HG03520 (cell line): ENCODE measurements at regions not wholly inside any gene's neighbourhood (a gene's known extent, or its start where the extent isn't known, plus 50 kb on each side); places are given as distances from the start of the nearest gene placed in this dataset.
"Not testable (repeated sequence)": the region's sequence is repeated elsewhere in the genome, so short reads cannot be mapped to it uniquely, and the experiment has no call there.

Source experiments
- ATAC-seq: cut with Tn5 transposase; IDR thresholded peaks from one replicate; pipeline ENCODE4 v1.9.1; 2021; ENCODE audit warnings: mild to moderate bottlenecking, moderate library complexity; ENCODE audit not compliant: unreplicated experiment

DNA sequence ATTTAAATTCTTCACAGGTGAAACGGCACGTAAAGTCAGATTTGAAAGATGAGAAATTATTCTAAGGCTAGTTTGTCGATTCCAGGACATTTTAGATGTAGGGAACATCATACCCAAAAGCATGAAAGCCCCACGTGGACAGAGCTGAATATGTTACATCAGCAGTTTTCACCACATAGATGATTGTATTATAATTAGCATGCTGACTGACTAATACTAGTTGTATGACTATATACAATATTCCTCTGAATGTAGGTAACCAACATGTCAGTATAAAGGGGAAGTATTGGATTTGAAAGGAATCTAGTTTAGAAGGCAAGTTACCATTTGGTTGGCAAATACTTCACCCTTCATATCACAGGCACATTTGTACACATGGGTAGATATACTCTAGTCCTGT is 304.6 kb downstream of the UBE2NL start:
- not testable (repeated sequence) for ATAC-seq

- not testable (repeated sequence) for ATAC-seq
Observed at GRCh38 chrX:144197057-144197456, 313.2 kb downstream of the UBE2NL start.

DNA sequence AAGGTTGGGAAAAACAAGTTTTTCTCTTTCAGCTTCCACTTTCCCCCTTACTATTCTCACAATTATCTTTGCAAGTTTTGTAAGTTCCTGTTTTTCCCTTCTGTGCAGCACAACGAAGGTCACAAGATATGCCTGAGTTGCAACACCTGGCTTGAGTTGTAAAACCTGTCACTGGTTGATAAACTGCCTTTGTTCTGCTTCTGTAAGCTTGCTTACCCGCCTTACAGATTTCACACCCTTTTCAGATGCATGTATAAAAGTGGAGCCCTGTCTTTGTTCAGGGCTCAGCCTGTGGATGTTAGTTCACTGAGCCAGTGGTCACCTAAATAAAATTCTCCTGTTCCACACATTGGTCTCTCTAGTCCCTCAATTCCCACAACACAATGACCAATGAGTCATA is 318.9 kb downstream of the UBE2NL start:
- not testable (repeated sequence) for ATAC-seq

GRCh38 chrX:144208360-144209024 is 324.6 kb downstream of the UBE2NL start:
- ATAC-seq: not testable (repeated sequence)

DNA sequence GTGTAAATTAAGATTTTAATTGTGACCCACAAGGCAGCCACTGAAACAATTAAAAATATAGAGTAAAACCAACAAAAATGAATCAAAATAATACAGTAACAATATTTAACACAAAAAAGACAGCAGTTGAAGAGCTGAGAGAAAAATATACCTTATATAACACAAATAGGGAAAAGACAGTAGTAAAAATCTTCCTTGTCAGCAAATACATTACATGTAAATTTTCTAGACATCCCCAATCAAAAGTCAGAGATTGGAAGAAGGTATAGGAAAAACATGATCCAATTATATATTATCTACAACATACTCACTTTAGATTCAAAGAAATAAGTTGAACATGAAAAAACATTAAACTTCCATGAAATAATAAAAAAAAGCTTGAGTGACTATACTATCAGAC is 330.8 kb downstream of the UBE2NL start:
- ATAC-seq: no peak

- no peak for ATAC-seq
Observed at GRCh38 chrX:144219035-144219434, 335.2 kb downstream of the UBE2NL start.

DNA sequence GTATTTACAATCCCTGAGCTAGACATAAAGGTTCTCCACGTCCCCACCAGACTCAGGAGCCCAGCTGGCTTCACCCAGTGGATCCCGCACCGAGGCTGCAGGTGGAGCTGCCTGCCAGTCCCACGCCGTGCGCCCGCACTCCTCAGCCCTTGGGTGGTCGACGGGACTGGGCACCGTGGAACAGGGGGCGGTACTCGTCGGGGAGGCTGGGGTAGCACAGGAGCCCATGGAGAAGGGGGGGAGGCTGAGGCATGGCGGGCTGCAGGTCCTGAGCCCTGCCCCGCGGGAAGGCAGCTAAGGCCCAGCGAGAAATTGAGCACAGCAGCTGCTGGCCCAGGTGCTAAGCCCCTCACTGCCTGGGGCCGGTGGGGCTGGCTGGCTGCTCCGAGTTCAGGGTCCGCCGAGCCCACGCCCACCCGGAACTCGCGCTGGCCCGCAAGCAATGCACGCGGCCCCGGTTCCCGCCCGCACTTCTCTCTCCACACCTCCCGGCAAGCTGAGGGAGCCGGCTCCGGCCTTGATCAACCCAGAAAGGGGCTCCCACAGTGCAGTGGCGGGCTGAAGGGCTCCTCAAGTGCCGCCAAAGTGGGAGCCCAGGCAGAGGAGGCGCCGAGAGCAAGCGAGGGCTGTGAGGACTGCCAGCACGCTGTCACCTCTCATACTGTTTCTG is 347.4 kb downstream of the UBE2NL start:
- ATAC-seq: not testable (repeated sequence)

GRCh38 chrX:144253356-144253755 is 369.5 kb downstream of the UBE2NL start:
- no peak for ATAC-seq

DNA sequence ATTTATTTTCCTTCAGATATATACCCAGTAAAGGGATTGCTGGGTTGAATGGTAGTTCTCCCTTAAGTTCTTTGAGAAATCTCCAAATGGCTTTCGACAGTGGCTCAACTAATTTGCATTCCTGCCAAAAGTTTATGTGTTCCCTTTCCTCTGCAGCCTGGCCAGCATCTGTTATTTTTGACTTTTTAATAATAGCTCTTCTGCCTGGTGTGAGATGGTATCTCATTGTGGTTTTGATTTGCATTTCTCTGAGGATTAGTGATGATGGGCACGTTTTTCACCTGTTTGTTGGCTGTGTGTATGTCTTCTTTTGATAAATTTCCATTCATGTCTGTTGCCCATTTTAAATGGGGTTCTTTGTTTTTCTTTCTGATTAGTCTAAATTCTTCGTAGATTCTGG is 375.2 kb downstream of the UBE2NL start:
- no peak for ATAC-seq

DNA sequence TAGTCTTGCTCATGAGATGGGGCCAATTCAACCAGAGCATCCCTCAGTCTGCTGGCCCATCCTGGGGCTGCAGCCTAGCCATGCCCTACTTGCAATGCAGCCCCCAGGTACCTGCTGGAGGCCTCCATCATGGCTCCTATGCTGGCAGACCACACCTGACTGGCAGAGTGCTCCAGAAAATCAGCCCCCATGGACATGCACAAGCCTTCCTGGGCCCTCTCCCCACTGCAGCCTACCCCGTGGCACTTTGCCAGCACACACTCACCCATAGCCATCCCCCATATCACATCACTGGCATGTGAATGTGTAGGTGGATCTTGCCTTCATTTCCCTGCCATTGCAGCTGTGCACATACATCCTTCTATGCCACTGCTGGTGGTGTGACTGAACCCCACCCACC is 381.8 kb downstream of the UBE2NL start:
- no peak for ATAC-seq

GRCh38 chrX:144275367-144275766 is 391.5 kb downstream of the UBE2NL start:
- no peak for ATAC-seq

GRCh38 chrX:144275843-144276242 is 392.0 kb downstream of the UBE2NL start:
- ATAC-seq: no peak

DNA sequence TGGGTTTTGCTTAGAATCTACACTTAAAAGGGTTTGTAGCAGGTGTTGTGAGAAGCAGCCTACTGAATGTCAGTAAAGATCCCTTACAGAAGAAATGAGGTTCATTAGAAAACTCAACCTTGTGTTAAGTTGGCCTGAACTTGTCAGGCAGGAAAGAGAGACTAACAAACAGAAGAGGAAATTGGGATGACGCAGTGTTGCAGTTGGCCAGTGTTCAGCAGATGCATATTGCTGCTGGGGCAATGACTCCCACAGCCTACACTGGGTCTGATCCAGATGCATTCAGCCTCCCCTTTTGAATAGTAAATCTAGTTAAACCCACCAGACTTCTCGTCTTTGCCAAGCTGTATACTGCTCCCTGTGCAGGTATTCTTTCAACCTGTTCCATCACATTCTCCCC is 409.4 kb downstream of the UBE2NL start:
- ATAC-seq: no peak

DNA sequence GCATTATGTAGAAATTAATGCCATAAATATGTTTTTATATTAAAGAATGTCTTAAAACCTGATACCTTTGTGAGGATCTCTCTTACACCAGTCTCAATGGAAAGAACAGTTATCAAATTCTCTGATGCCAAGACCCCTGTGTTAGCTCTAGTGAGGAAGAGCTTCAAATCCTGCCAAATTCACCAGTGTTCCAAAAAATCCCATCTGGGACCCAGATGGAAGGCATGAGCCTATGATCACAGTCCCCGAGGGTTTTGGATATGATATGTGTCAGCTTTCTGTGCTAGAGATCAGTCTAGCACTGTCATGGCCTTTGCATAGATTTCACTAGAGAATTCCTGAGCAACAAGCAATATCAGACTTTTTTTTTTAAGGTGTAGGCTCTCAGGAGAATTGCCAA is 412.1 kb downstream of the UBE2NL start:
- no peak for ATAC-seq

DNA sequence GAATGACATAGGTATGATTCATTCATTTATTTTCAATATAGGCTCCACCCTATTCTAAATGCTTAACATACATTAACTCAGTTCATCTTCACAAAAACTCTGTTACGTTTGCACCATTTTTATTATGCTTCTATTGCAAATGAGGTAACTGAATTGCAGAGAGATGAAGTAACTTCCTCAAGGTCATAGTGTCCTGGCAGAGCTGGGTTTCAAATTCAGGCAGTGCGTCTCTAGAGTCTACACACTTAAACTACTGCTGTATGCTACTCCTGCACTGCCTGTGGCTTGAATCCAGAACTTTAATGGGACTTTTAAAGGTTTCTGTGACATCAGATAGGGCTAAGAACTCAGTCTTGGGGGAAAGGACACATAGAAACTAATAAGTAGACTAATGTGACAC is 413.4 kb downstream of the UBE2NL start:
- no peak for ATAC-seq

GRCh38 chrX:144327495-144327894 is 443.6 kb downstream of the UBE2NL start:
- no peak for ATAC-seq

- ATAC-seq: no peak
Observed at GRCh38 chrX:144333429-144333828, 449.6 kb downstream of the UBE2NL start.

- ATAC-seq: no peak
Observed at GRCh38 chrX:144334577-144334976, 450.7 kb downstream of the UBE2NL start.

GRCh38 chrX:144335402-144335801 is 451.5 kb downstream of the UBE2NL start:
- ATAC-seq: no peak

GRCh38 chrX:144379156-144379555 is 495.3 kb downstream of the UBE2NL start:
- ATAC-seq: no peak

- no peak for ATAC-seq
Observed at GRCh38 chrX:144388738-144389137, 504.9 kb downstream of the UBE2NL start.
